Transverse colon (tissue), 3 donors: ENCODE measurements at regions not wholly inside any gene's neighbourhood (a gene's known extent, or its start where the extent isn't known, plus 50 kb on each side); places are given as distances from the start of the nearest gene placed in this dataset.

ENCODE experiments used
- CTCF ChIP-seq, 5 experiments: fragments of 200-600 bp in 3 of 5; fragments of 450-650 bp in 2 of 5; sonication (generic) in 3 of 5; IDR thresholded peaks; 1 replicate in 2 of 5; 2 replicates in 3 of 5; pipeline ENCODE4 v1.5.1; 2016 to 2017; ENCODE audit warnings: antibody characterized with exemption in 5 of 5, inconsistent platforms in 3 of 5, mild to moderate bottlenecking in 2 of 5, moderate library complexity in 1 of 5
- POLR2A ChIP-seq: fragments of 450-650 bp; IDR thresholded peaks from one replicate; pipeline ENCODE4 v1.6.1; 2016; ENCODE audit warnings: antibody characterized with exemption, mild to moderate bottlenecking, moderate library complexity

DNA sequence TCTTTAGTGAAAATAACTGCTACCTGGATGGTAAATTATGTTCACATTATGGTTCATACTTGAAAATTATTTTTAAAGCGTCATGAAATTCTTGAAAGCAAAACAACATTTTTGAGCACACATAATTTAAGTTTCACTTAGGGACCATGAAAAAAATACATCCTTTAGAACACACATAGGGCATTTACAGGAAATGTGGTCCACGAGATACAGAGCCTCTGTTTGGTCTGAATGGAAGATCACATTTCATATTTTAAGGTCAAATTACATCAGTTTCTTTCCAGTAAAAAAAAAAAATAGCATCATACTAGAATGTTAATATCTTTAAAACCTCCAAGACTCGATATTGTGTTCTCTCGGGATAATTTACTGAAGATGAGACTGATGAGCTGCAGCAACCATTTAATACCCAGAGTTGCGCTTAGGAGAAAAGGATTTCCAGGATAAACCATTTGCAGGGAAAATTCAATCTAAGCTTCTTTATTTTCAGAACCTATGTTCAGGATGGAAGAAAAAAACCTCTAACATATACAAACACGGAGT is 720.7 kb downstream of the DIAPH3 start:
- no peak for TF ChIP-seq POLR2A
- TF ChIP-seq CTCF (IDR thresholded peaks at IDR 0.05): no peak
